Epithelial cell of esophagus (primary cell): ENCODE measurements at regions not wholly inside any gene's neighbourhood (a gene's known extent, or its start where the extent isn't known, plus 50 kb on each side); places are given as distances from the start of the nearest gene placed in this dataset.

Source experiments
- DNase-seq: peaks from one replicate; pipeline ENCODE4 v3.0.0; 2010; ENCODE audit warnings: low read depth
- H3K4me3 ChIP-seq: 2 replicates; pipeline ENCODE4 v1.5.1; 2011; ENCODE audit warnings: mild to moderate bottlenecking, low read length, control low read depth
- TF ChIP-seq, protein P1 (sequence below): IDR thresholded peaks from 2 replicates; pipeline ENCODE4 v1.5.1; 2011; ENCODE audit warnings: low read depth, mild to moderate bottlenecking, low read length, control low read depth, inconsistent platforms; ENCODE audit not compliant: insufficient read depth; ENCODE audit errors: missing control alignments

DNA sequence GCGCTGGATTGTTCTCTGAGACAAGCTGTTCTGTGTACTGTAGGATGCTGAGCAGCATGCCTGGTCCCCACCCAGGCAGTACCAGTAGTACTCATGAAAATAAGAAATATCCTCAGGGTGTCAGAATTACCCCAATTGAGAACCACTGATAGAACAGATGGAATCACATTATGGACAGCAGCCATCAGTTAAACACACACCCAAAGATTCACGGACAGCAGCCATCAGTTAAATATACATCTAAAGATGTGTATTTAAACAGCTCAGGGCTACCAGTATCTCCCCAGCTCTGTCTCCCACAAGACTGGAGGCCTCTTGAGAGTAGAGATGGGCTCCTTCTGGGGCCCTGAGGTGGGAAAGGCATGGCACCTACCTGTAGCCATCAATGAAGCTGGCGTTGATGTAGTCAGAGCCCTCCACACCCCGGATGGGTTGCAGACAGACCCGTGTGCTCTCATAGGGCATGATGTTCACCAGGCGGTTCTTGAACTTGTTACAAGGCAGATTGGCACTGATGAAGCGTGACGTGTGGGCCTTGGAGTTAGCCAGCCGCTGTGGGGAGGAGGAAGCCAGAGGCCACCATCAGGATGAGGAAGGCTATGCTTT is 129.3 kb downstream of the PTPRS start:
- TF ChIP-seq, protein P1, sequence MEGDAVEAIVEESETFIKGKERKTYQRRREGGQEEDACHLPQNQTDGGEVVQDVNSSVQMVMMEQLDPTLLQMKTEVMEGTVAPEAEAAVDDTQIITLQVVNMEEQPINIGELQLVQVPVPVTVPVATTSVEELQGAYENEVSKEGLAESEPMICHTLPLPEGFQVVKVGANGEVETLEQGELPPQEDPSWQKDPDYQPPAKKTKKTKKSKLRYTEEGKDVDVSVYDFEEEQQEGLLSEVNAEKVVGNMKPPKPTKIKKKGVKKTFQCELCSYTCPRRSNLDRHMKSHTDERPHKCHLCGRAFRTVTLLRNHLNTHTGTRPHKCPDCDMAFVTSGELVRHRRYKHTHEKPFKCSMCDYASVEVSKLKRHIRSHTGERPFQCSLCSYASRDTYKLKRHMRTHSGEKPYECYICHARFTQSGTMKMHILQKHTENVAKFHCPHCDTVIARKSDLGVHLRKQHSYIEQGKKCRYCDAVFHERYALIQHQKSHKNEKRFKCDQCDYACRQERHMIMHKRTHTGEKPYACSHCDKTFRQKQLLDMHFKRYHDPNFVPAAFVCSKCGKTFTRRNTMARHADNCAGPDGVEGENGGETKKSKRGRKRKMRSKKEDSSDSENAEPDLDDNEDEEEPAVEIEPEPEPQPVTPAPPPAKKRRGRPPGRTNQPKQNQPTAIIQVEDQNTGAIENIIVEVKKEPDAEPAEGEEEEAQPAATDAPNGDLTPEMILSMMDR = no peak
- DNase-seq = no peak
- H3K4me3 ChIP-seq = no peak overlapping the region

DNA sequence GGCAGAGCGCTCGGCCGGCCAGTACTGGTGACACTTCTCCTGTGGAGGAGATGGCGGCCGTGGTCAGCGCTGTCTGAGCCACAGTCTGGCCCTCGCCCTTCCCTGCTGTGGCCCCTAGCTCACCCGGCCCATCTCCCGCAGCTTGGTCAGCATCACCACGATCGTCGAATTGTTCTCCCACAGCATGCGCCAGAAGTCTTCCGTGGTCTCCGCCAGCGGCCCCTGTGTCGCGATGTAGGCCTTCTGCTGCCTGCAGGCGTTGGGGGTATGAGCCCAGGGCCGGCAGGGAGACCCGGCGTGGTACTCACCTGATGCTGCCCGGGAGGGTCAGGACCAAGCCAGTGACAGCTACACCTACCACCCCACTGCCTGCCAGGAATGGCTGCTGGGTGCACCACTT is 130.1 kb downstream of the PTPRS start:
- TF ChIP-seq, protein P1 = no peak
- no peak for DNase-seq
- H3K4me3 ChIP-seq = no peak overlapping the region

DNA sequence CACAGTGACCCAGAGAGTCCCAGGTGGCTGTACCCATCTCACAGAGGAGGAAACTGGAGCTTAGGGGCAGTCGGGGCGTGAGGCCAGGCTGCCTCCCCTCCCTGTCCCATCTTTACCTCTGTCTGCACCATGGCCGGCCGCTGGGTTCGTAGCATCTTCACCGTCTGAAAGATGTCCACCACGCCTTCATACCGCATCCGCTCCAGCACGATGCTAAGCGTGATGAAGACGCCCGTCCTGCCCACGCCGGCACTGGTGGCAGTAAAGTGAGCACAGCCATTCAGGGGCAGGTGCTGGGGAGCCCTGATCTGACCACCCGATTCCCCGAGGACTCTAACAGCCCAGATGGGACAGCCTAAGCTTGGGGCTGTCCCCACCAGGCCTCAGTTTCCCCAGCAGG is 132.8 kb downstream of the PTPRS start:
- TF ChIP-seq, protein P1 = no peak
- DNase-seq = no peak
- no peak overlapping the region for H3K4me3 ChIP-seq

DNA sequence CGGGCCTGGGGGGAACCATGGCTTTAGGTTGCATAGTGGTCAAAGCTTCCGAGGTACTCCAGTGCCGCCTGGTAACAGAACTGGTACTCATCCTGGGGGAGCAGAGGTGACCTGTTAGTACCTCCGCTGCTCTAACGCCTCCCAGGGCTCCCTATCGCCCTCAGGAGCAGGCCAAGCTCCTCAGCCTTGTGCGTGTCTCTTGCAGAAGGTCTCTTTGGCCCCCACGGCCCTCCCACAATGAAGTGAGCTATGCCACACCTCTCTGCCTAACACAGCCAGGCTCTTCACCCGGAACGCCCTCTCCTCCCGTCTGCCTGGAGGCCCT is 133.9 kb downstream of the PTPRS start:
- H3K4me3 ChIP-seq = no peak overlapping the region
- DNase-seq = no peak
- TF ChIP-seq, protein P1 = no peak

DNA sequence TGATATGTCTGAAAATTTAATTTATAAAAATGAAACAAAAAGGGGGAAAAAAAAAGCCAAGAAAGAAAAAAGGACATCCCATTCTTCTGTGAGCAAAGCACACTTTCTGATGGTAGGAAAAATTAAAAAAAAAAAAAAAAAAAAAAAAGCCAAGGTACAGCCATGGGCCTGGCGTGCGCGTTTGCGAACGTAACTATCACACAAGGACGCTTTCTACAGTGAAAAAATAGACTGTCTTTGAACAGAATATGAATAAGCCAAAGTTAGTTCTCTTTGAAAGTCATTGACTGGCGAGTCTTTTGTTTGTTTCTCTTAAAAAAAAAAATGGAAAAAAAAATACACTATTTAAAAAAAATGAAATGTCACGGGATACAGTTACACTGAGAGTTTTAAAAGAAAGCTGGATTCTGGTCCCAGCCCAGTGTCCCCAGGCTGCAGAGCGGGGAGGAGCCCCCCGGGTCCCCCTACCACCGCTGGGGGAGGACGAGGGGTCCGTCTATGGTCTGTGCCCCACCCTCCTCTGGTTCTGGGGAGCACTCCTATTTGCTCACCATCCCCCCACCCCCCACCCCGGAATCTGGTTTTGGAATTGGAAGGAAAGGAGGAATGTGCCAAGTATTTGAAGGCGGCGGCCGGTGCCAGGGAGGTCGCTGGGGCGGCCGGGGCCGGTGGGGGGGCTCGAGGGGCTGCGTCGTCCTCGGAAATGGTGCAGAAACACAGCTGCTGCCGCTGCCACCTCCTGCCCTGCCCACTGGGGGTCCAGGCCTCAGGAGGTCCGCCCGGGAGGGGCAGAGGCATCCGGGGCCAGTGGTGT is 134.5 kb downstream of the PTPRS start:
- no peak for DNase-seq
- H3K4me3 ChIP-seq = no peak overlapping the region
- TF ChIP-seq, protein P1 = no peak

DNA sequence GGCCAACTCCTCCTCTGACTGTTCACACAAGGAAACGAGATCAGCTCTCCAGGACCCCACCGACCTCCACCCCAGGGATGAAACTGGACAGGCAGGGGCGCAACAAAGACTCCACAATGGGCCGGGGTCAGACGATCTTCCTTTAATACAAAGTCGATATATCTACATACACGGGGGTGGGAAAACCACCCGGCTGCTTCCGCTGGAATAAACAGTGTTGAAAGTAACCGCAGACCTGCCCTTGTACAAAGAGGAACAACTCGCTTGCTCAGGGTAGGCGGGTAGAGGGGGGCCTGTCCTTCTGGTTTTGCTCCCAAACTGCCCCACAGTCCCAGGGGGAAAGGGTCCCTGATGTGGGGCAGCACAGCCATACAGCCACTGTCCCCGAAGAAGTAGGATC is 135.2 kb downstream of the PTPRS start:
- TF ChIP-seq, protein P1 = no peak
- no peak for DNase-seq
- no peak overlapping the region for H3K4me3 ChIP-seq

DNA sequence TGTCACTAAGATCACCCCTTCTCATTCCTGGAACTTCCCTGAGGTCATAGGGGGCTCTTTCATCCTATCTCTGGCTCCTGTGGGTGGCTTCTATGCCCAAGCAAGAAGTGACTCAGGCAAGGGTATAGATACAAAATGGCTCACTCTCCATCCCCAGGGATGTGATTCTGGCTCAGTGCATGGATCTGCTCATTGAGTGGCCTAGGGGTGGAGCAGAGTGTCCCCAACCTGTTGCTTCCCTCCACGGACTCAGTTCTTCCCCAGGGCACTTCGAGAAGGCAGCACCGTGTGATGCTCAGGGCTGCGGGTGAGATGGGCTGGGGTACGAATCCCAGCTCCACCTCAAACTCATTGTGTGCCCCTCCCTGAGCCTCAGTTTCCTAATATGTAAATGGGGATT is 136.4 kb downstream of the PTPRS start:
- H3K4me3 ChIP-seq = no peak overlapping the region
- TF ChIP-seq, protein P1 = no peak
- no peak for DNase-seq
